Neural cell (in vitro differentiated cells): ENCODE measurements at regions not wholly inside any gene's neighbourhood (a gene's known extent, or its start where the extent isn't known, plus 50 kb on each side); places are given as distances from the start of the nearest gene placed in this dataset.

Source experiments
- H2AFZ ChIP-seq: fragments of 200-600, 300-800 bp; sonication (generic), shearing (Covaris generic); 2 replicates; pipeline ENCODE4 v1.6.0; 2014; ENCODE audit warnings: low read depth, mild to moderate bottlenecking, antibody characterized with exemption, low read length, moderate library complexity
- H3F3A ChIP-seq: fragments of 200-600 bp; shearing (Covaris generic); 2 replicates; pipeline ENCODE4 v1.6.1; 2016; ENCODE audit warnings: mild to moderate bottlenecking, moderate library complexity, mixed read lengths, antibody characterized with exemption, low read length; ENCODE audit not compliant: insufficient read depth, poor library complexity, severe bottlenecking
- H3K27ac ChIP-seq: fragments of 200-600, 300-800 bp; sonication (generic), shearing (Covaris generic); 2 replicates; pipeline ENCODE4 v1.5.1; 2014; ENCODE audit warnings: mild to moderate bottlenecking, low read length, moderate library complexity
- H3K27me3 ChIP-seq: fragments of 300-800, 200-600 bp; sonication (generic), shearing (Covaris generic); 2 replicates; pipeline ENCODE4 v1.6.0; 2014; ENCODE audit warnings: mild to moderate bottlenecking, low read depth, low read length, moderate library complexity; ENCODE audit not compliant: insufficient read depth
- H3K36me3 ChIP-seq: fragments of 300-800, 200-600 bp; sonication (generic), shearing (Covaris generic); 2 replicates; pipeline ENCODE4 v1.5.1; 2014; ENCODE audit warnings: mild to moderate bottlenecking, antibody characterized with exemption, low read length, moderate library complexity; ENCODE audit not compliant: insufficient read depth
- H3K4me2 ChIP-seq: fragments of 300-800, 200-600 bp; sonication (generic), shearing (Covaris generic); 2 replicates; pipeline ENCODE4 v1.6.0; 2014; ENCODE audit warnings: mild to moderate bottlenecking, low read length
- H3K4me3 ChIP-seq: fragments of 300-800, 200-600 bp; sonication (generic), shearing (Covaris generic); 2 replicates; pipeline ENCODE4 v1.5.1; 2014; ENCODE audit warnings: mild to moderate bottlenecking, low read length, moderate library complexity
- H3K79me2 ChIP-seq: fragments of 200-600 bp; shearing (Covaris generic); replicated peaks from 2 replicates; pipeline ENCODE4 v1.6.0; 2014; ENCODE audit warnings: mild to moderate bottlenecking, low read length, moderate library complexity; ENCODE audit not compliant: insufficient read depth
- H3K9ac ChIP-seq: fragments of 300-800, 200-600 bp; sonication (generic), shearing (Covaris generic); 2 replicates; pipeline ENCODE4 v1.6.1; 2016; ENCODE audit warnings: mild to moderate bottlenecking, low read length, mixed read lengths
- H3K9me2 ChIP-seq: fragments of 200-600 bp; shearing (Covaris generic); 2 replicates; pipeline ENCODE4 v1.6.1; 2016; ENCODE audit warnings: mild to moderate bottlenecking, low read length, mixed read lengths; ENCODE audit not compliant: insufficient read depth
- H3K9me3 ChIP-seq: fragments of 200-600, 300-800 bp; sonication (generic), shearing (Covaris generic); 2 replicates; pipeline ENCODE4 v1.6.1; 2016; ENCODE audit warnings: mild to moderate bottlenecking, mixed run types, low read length, moderate library complexity, mixed read lengths
- H4K20me1 ChIP-seq: fragments of 200-600 bp; shearing (Covaris generic); 2 replicates; pipeline ENCODE4 v1.6.1; 2016; ENCODE audit warnings: mild to moderate bottlenecking, mixed run types; ENCODE audit not compliant: insufficient read depth
- EP300 ChIP-seq: fragments of 450-650 bp; conservative IDR thresholded peaks from 2 replicates; pipeline ENCODE4 v1.6.1; 2014; ENCODE audit warnings: antibody characterized with exemption, mild to moderate bottlenecking, moderate library complexity; ENCODE audit not compliant: poor library complexity, severe bottlenecking
- EZH2 ChIP-seq: fragments of 200-600, 300-800 bp; shearing (Covaris generic), sonication (generic); IDR thresholded peaks from 2 replicates; pipeline ENCODE4 v1.6.1; 2014; ENCODE audit warnings: antibody characterized with exemption, low read length, borderline replicate concordance, mild to moderate bottlenecking; ENCODE audit not compliant: insufficient read depth, poor library complexity, severe bottlenecking
- MXI1 ChIP-seq: fragments of 450-650 bp; conservative IDR thresholded peaks from 2 replicates; pipeline ENCODE4 v1.6.1; 2014; ENCODE audit warnings: antibody characterized with exemption, mild to moderate bottlenecking; ENCODE audit not compliant: poor library complexity, severe bottlenecking
- POLR2AphosphoS5 ChIP-seq: IDR thresholded peaks from 2 replicates; pipeline ENCODE4 v1.6.1; 2012
- RAD21 ChIP-seq: fragments of 450-650 bp; conservative IDR thresholded peaks from 2 replicates; pipeline ENCODE4 v1.6.1; 2014; ENCODE audit warnings: antibody characterized with exemption, mild to moderate bottlenecking, moderate library complexity
- SMC3 ChIP-seq: fragments of 450-650 bp; conservative IDR thresholded peaks from 2 replicates; pipeline ENCODE4 v1.6.1; 2014; ENCODE audit warnings: antibody characterized with exemption, mild to moderate bottlenecking, moderate library complexity; ENCODE audit not compliant: poor library complexity
- TAF1 ChIP-seq: IDR thresholded peaks from 2 replicates; pipeline ENCODE4 v1.6.1; 2012; ENCODE audit warnings: low read depth
- TF ChIP-seq, protein P1 (sequence below): IDR thresholded peaks from 2 replicates; pipeline ENCODE4 v1.6.1; 2012; ENCODE audit warnings: borderline replicate concordance
- TF ChIP-seq, protein P2 (sequence below): fragments of 450-650 bp; IDR thresholded peaks from 2 replicates; pipeline ENCODE4 v1.5.1; 2014; ENCODE audit warnings: antibody characterized with exemption, mild to moderate bottlenecking, moderate library complexity; ENCODE audit not compliant: poor library complexity, severe bottlenecking

DNA sequence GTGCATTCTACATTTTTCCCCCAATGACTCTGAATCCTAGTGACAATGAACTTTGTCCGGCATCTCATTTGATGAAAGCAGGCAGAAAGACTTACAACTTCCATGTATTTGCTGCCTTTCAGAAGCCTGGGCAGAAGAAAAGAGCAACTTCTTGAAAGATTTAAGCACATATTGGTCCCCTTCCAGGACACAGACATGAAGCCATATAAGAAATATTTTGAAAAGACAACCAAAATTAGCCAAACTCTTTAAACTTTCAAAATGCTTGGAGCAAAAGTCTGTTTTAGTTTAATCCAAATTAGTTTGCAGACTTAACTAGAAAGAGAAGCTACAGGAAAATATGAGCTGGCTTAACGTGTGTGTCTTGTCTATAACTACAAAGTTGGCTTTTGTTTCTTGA lies 492.5 kb downstream of the NR4A2 start:
- TF ChIP-seq SMC3 (no peak), MXI1 (no peak), POLR2AphosphoS5 (no peak), EZH2 (no peak), EP300 (no peak), RAD21 (no peak), TAF1 (no peak)
- TF ChIP-seq, protein P1, sequence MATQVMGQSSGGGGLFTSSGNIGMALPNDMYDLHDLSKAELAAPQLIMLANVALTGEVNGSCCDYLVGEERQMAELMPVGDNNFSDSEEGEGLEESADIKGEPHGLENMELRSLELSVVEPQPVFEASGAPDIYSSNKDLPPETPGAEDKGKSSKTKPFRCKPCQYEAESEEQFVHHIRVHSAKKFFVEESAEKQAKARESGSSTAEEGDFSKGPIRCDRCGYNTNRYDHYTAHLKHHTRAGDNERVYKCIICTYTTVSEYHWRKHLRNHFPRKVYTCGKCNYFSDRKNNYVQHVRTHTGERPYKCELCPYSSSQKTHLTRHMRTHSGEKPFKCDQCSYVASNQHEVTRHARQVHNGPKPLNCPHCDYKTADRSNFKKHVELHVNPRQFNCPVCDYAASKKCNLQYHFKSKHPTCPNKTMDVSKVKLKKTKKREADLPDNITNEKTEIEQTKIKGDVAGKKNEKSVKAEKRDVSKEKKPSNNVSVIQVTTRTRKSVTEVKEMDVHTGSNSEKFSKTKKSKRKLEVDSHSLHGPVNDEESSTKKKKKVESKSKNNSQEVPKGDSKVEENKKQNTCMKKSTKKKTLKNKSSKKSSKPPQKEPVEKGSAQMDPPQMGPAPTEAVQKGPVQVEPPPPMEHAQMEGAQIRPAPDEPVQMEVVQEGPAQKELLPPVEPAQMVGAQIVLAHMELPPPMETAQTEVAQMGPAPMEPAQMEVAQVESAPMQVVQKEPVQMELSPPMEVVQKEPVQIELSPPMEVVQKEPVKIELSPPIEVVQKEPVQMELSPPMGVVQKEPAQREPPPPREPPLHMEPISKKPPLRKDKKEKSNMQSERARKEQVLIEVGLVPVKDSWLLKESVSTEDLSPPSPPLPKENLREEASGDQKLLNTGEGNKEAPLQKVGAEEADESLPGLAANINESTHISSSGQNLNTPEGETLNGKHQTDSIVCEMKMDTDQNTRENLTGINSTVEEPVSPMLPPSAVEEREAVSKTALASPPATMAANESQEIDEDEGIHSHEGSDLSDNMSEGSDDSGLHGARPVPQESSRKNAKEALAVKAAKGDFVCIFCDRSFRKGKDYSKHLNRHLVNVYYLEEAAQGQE = no peak
- TF ChIP-seq, protein P2, sequence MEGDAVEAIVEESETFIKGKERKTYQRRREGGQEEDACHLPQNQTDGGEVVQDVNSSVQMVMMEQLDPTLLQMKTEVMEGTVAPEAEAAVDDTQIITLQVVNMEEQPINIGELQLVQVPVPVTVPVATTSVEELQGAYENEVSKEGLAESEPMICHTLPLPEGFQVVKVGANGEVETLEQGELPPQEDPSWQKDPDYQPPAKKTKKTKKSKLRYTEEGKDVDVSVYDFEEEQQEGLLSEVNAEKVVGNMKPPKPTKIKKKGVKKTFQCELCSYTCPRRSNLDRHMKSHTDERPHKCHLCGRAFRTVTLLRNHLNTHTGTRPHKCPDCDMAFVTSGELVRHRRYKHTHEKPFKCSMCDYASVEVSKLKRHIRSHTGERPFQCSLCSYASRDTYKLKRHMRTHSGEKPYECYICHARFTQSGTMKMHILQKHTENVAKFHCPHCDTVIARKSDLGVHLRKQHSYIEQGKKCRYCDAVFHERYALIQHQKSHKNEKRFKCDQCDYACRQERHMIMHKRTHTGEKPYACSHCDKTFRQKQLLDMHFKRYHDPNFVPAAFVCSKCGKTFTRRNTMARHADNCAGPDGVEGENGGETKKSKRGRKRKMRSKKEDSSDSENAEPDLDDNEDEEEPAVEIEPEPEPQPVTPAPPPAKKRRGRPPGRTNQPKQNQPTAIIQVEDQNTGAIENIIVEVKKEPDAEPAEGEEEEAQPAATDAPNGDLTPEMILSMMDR = no peak
- H3F3A ChIP-seq = peaks cover 3% of the 10 kb centered on the region
- H3K9ac ChIP-seq = no peak overlapping the region
- no peak overlapping the region for H2AFZ ChIP-seq
- no peaks in the 10 kb centered on the region for H3K9me3 ChIP-seq
- no peak overlapping the region for H3K4me3 ChIP-seq
- no peak overlapping the region for H3K27ac ChIP-seq
- H3K27me3 ChIP-seq = no peaks in the 10 kb centered on the region
- no peaks in the 10 kb centered on the region for H3K36me3 ChIP-seq
- H4K20me1 ChIP-seq = no peaks in the 10 kb centered on the region
- no peaks in the 10 kb centered on the region for H3K79me2 ChIP-seq
- no peak overlapping the region for H3K4me2 ChIP-seq
- no peaks in the 10 kb centered on the region for H3K9me2 ChIP-seq

DNA sequence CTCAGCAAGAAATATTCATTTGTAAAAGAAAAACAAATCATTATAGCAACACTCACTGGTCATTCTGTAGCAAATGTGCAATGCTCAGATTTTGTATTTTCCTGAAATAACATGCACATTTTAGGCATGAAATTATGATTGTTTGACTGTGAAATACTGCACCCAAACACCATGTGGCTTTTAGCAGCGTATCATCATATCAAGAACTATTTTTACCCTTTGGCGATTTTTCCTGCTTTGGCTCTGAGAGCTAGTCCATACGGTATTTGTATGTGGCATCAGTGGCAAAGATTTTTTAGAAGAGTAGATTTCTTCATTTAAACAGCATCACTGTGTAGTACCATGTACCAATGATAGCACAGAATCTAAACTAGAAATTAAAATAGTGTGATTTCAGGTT lies 493.1 kb downstream of the NR4A2 start:
- Histone ChIP-seq H4K20me1 (no peaks in the 10 kb centered on the region), H3K36me3 (no peaks in the 10 kb centered on the region), H3K79me2 (no peaks in the 10 kb centered on the region), H3K9ac (no peak overlapping the region), H3K27ac (no peak overlapping the region), H3K4me3 (no peak overlapping the region), H3F3A (peaks cover 3% of the 10 kb centered on the region), H3K4me2 (no peak overlapping the region), H3K27me3 (no peaks in the 10 kb centered on the region), H3K9me2 (no peaks in the 10 kb centered on the region), H2AFZ (no peak overlapping the region), H3K9me3 (no peaks in the 10 kb centered on the region)
- no peak for TF ChIP-seq TAF1
- TF ChIP-seq, protein P1 = no peak
- no peak for TF ChIP-seq EP300
- TF ChIP-seq RAD21 = no peak
- TF ChIP-seq, protein P2 = no peak
- no peak for TF ChIP-seq POLR2AphosphoS5
